22Rv1 (cell line): ENCODE measurements at regions not wholly inside any gene's neighbourhood (a gene's known extent, or its start where the extent isn't known, plus 50 kb on each side); places are given as distances from the start of the nearest gene placed in this dataset.

Experiments
- H3K27ac ChIP-seq: fragments of 450-650 bp; 2 replicates; pipeline ENCODE4 v1.5.1; 2017
- ZFX ChIP-seq: fragments of 450-650 bp; IDR thresholded peaks from 2 replicates; pipeline ENCODE4 v1.6.1; 2017; ENCODE audit warnings: antibody characterized with exemption, borderline replicate concordance
- TF ChIP-seq, protein P1 (sequence below): fragments of 450-650 bp; IDR thresholded peaks from 2 replicates; pipeline ENCODE4 v1.5.1; 2017; ENCODE audit warnings: mild to moderate bottlenecking

DNA sequence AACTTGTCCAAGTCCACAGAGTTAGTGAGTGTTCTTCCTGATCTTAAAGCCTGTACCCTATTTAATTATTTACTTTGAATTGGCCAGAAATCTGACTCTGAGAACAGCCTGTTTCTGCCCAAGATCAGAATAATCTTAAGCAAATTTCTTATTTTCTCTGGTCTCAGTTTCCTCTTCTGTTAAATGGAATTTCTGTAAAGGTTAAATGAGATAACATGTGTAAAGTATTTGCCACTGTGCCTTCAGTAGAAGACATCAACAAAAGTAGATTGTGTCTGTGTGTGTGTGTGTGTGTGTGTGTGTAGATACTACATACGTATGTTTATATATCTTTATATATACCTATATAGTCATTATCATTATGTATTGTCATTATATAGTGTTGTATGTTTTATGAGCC, 124.2 kb upstream of the FGGY start:
- no peak for TF ChIP-seq ZFX
- TF ChIP-seq, protein P1, sequence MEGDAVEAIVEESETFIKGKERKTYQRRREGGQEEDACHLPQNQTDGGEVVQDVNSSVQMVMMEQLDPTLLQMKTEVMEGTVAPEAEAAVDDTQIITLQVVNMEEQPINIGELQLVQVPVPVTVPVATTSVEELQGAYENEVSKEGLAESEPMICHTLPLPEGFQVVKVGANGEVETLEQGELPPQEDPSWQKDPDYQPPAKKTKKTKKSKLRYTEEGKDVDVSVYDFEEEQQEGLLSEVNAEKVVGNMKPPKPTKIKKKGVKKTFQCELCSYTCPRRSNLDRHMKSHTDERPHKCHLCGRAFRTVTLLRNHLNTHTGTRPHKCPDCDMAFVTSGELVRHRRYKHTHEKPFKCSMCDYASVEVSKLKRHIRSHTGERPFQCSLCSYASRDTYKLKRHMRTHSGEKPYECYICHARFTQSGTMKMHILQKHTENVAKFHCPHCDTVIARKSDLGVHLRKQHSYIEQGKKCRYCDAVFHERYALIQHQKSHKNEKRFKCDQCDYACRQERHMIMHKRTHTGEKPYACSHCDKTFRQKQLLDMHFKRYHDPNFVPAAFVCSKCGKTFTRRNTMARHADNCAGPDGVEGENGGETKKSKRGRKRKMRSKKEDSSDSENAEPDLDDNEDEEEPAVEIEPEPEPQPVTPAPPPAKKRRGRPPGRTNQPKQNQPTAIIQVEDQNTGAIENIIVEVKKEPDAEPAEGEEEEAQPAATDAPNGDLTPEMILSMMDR, result no peak
- no peak overlapping the region for H3K27ac ChIP-seq

DNA sequence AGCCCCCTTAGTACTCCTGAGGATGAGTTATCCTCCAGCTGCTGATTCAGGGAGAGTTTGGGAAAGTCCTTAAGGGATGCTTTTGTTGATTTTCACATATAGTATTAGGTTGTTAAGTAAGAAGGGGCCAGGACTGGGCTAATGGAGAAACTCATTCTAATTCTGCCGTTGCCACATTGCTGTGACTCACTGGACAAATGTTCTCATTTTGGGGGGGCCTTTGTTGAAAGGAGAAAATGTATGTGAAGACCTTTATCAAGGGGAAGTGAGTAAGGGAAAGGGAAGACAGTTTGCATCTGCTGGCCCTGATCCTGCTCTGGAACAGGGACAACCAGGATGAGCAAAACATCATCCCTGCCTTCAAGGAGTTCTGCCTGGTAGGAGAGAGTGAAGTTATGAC, 123.2 kb upstream of the FGGY start:
- TF ChIP-seq, protein P1, result no peak
- no peak for TF ChIP-seq ZFX
- H3K27ac ChIP-seq, result no peak overlapping the region

DNA sequence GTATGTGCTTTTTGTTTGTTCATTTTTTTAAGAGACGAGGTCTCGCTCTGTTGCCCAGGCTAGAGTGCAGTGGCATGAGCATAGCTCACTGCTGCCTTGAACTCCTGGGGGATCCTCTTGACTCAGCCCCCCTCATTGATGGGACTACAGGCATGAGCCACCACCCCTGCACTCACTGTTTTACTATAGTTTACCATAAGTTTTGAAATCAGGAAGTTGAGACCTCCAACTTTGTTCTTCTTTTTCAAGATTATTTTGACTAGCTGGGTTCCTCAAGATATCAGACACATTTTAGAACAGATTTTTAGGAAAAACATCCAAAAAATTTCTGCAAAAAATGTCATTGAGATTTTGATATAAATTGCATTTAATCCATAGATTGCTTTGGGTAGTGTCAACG, 120.4 kb upstream of the FGGY start:
- TF ChIP-seq ZFX, result no peak
- TF ChIP-seq, protein P1, result no peak
- H3K27ac ChIP-seq, result no peak overlapping the region

DNA sequence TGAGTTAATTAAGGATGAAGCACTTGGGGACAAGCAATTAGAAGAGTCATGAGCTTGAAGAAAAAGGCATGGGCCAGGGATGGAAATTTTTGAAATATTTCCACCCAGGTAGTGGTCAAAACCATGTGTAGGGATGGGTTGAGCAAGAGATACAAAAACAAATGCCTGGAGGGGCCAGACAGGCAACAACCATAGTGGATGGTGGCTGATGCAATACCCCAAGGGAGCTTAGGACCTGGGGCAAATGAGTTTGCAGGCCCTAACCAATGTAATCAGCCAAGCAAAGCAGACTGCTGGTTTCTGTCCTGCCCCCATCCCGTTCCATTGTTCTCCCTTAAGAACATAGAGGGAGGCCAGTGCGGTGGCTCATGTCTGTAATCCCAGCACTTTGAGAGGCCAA, 119.1 kb upstream of the FGGY start:
- no peak overlapping the region for H3K27ac ChIP-seq
- TF ChIP-seq, protein P1, result no peak
- no peak for TF ChIP-seq ZFX

DNA sequence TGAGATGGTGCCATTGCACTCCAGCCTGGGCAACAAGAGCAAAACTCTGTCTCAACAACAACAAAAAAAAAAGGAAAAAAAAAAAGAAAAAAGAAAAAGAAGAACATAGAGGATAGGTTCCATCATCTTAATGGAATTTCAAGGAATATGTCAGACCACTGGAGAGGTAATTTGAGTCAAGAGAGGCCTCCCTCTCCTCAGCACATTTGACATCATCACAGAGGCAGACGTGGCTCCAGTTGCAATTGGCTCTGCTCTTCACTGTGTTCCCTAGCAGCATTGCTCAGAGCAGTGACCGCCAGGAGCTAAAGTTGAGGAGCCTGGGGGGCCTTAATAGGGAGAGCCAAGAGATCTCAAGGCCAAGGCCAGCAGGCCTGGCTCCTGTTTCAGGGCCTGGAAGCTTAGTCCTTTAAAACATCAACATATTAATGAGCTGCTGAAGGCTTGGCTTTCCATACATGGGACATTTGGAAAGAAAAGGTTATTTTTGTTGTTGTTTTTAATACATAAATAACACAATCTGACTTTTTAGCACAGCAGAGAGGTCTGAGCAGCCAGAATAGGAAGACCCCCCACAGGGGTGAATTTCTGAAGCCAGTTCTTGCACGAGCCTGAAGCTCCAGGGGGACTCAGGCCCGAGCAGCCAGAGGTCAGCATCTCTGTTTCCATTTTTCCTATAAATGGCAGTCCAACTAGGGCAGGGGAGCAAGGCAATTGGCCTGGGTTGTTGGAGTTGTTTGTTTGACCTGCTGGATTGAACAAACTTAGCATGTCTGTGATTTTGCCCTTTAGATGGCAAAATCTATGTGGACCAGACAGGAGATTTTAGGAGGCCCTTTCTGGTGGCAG, 118.3 kb upstream of the FGGY start:
- TF ChIP-seq, protein P1, result no peak
- no peak for TF ChIP-seq ZFX

DNA sequence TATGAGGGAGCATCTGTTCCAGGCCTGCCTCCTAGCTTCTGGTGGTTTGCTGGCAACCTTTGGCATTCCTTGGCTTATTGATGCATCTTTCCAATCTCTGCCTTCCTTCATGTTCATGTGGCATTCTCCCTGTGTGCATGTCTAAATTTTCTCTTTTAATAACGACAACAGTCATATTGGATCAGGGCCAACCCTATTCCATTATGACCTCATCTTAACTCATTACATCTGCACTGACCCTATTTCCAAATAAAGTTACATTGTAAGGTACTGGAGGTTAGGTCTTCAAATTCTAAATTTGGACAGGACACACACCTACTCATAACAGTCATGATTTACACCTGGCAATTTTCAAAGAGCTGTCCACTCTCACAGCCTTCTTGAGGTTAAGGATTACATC, 117.2 kb upstream of the FGGY start:
- TF ChIP-seq, protein P1, result no peak
- TF ChIP-seq ZFX, result no peak
- no peak overlapping the region for H3K27ac ChIP-seq

More for the DNA sequence above, 118.3 kb upstream of the FGGY start:
- H3K27ac ChIP-seq, result no peak overlapping the region

DNA sequence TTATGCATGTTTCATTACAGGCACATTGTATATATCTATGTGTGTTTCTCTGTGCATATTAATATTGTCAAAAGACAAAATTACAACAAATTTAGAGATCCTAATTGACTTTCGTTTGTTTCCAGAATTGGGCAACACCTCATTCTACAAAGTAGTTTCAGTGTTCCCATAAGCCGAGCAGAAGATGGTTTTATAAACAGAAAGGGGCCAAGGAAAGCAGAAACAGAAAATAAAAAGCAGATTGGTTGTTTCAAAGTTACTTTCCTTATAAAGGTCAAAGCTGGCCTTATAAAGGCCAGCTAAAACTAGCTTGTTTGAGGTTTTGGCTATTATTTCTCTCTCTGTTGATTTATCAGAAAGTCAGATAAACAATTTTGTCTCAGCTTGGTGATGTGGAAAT, 116.2 kb upstream of the FGGY start:
- no peak overlapping the region for H3K27ac ChIP-seq
- no peak for TF ChIP-seq ZFX
- TF ChIP-seq, protein P1, result no peak
